ENCODE measurements at regions not wholly inside any gene's neighbourhood (a gene's known extent, or its start where the extent isn't known, plus 50 kb on each side); places are given as distances from the start of the nearest gene placed in this dataset.

DNA sequence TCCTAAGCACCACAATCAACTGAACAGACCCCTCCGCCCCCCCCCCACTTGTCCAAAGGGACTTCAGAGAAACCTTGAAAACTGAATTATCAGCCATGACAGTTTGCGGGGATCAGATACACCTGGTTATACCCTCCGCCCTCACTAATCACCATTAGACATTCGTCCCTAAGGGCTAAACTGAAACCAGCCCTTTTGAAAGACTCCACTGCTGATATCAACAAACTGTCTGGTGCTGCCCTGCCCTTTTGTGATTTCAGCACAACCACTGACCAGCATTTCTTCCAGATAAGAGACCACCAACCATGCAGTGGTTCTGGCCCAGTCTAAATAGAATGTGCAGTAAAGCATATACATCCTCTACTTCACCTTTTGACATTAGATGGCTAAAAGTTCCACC, 1422.9 kb downstream of the EFNB2 start:
- intact Hi-C loops (cut with micrococcal nuclease): no loop called here

DNA sequence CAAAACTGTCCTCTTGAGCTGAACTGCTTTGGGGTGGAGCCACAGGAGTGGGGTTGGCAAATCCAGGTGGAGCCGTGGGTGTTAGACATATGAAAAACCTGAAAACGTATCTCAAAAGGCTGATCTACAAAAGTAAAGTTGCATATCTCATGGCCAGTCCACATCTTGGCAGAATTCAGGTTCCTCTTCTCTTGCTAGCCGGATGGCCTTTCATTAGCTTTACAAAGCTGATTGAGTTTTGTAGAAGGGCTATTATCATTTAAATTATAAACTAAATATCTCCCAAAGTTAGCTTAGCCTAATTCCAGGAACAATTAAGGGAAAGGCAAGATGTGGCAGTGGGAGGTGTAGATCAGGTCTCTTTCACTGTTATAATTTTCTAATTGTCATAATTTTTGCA, 1427.7 kb downstream of the EFNB2 start:
- intact Hi-C loops (cut with micrococcal nuclease): no loop called here

DNA sequence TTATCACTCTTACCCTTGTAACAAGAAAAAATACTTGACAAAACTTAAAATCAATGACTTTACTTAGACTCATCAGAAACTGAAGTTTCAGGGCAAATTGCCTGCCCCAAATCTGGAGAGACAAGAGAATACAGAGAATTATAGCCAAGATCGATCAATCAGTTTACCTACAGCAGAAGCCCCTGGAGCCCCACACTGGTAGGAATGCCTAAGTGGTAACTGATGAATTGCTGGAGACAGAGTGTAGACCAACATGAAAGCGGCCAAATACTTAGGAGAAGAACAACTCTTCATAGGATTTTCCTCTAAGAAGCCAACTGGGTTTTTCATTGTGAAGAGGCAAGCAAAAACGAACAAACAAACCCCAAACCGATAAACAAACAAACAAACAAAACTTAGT, 1430.0 kb downstream of the EFNB2 start:
- intact Hi-C loops (cut with micrococcal nuclease): no loop called here

DNA sequence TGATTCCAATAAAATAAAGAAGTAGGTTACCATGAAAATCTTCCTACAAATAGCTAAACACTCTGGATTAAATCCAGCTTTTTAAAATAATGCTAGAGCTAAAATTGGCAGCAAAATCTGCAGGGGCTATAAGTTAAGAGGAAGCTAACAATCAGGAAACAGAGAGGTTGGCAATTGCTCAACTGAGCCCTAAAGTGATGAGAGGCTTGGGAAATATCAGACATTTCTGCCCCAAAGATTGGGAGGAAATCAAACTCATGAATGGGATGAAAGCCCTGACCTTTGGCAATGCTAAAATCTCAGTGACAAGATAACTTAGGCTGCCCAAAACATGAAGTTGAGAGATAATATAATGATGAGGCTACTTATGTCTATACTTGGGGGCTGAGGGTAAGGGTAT, 1437.9 kb downstream of the EFNB2 start:
- intact Hi-C loops (cut with micrococcal nuclease): no loop called here

DNA sequence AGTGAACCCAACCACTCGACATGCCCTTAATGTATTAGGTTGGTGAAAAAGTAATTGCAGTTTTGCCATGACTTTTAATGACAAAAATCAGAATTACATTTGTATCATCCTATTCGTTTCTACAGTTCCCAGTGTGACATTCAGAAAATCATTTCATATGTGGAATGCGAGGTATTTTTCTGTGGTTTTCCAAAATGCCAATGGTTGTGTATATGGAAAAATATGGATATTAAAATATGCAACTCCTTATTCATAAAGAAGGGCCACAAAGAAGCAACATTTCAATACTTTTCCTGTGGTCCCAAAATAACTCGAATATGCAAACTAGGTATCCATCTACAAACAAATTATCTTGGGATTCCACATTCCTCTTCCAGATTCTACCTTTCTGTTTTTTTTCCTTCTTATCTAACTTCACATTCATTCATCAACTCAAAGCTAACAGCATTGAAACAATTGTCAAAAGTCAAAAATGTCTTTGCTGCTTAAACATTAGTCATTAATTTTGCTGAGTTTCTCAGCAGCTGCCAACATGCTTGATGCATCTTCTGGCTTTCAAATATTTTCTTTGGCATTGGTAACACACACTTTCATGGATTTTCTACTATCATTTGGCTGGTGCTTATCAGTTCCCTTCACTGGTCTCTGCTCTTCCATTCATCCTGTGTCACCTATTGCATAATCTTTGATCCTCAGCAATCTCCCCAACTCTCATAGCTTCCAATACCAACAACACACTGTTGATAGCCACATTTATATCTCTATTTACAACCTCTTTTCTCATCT, 1445.4 kb downstream of the EFNB2 start:
- intact Hi-C loops (cut with micrococcal nuclease): no loop called here

DNA sequence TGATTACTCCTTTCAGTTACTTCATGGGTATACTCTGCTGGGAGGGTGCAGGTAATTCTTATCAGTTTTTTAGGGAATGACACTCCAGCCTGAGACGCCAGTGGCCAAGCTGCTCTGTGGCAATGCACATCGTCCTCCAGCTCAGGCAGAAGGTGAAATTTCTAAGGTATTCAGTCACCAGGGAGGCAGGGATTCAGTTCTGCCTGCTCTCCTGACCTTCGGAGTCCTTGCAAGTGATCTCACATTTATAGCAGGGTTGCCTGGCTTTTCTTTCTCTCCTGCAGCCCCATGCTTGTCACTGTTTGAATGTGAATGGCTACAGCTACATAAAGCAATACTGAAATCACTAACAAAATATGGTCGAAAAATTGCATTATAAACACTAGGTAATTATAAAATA, 1447.5 kb downstream of the EFNB2 start:
- intact Hi-C loops (cut with micrococcal nuclease): no loop called here

DNA sequence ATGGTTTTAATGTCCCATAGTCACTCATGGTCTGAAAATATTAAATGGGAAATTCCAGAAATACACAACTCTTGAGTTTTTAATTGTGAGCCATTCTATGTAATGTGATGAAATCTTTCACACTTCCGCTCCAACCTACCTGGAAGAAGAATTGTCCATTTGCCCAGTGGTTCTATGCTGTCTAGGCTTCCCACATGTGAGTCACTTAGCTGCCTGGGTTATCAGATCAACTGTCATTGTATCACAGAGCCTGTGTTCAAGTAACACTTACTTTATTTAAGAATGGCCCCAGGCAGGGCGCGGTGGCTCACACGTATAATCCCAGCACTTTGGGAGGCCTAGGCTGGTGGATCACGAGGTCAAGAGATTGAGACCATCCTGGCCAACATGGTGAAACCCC, 1450.5 kb downstream of the EFNB2 start:
- intact Hi-C loops (cut with micrococcal nuclease): no loop called here

DNA sequence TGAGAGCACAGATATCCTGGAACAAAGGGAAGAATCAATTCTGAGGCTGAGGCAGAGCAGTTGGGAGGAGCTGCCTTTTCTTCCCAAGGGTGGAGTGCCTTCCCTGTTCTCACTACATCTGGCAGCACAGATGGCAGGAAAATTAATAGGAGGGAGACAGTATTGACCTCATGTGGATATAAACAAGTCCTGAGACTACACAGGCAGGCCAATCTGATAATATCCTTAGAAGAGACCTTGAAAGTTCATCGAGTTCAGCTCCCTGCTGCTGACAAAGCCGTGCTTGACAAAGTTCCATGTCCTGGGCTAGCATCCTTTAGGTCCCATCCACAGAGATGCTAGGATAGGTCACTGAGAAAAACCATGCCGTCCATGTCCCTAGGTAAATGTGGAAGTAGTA, 1451.5 kb downstream of the EFNB2 start:
- intact Hi-C loops (cut with micrococcal nuclease): no loop called here

DNA sequence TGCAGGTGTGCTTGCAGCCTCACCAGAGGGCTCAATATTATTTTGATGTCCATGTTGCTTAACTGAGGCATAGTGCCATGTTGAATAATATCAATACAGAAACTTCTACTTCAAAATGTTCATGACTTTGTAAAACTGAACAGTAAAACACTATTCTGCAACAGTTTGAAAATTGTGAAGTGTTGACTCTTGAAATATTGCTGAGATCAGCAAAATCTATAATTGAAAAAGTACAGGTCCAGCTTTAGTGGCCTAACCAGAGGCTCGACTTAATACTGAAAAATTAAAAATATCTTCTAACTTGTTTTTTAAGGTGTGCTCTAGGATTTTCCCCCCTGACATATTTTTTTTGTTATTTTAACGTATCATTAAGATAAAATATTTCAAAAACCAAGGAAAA, 1460.7 kb downstream of the EFNB2 start:
- intact Hi-C loops (cut with micrococcal nuclease): no loop called here

DNA sequence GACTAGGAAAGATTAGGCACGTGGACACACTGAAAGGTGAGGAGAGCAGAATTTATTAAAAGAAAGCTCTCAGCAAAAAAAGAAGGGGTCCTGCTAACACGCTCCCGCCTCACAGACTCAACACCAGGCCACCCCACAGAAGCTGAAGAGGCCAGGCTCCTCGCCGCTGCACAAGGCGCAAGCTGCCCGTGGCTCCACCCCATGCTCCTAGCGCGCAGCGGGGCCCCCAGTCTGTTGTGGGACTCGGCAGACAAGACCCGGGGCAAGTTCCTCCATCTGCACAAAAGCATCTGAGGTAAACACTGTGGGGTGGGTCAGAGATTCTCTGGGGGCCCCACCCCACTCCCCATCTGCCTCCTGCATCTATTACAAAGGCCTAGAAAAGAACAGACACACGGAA, 1462.4 kb downstream of the EFNB2 start:
- intact Hi-C loops (cut with micrococcal nuclease): no loop called here

DNA sequence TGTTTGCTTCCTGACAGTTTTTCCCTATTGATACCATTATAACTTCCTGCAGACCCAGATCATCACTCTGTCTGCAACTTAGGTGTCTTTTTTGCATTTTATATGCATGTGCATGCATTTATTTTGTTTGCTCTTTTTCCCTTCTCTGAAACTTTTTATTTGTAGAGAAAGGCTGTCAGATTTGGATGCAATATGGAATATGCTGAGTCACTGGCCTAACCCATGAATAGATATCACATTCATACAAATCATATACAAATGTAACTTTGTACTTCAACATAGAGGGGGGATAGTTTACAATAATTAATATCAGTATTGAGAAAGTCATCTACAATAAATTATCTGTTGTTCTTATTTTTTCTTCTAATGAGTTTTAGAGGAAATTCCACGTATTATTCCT, 1465.0 kb downstream of the EFNB2 start:
- intact Hi-C loops (cut with micrococcal nuclease): no loop called here

DNA sequence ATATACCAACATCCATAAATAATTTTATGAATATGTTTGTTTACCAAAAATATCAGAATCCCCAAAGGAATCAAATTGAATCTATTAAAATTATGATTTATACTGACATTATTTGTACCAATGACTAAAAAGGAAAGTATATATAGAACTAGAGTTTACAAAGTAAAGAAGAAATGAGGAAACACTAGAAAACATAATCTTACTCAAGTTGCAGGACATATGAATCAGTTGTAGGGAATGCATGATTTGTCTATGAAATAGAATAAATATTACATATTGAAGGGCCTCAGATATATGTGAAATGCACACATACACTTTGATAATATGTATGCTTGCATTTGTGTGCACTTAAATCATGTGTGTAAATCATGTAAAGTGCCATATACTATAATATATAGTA, 1466.4 kb downstream of the EFNB2 start:
- intact Hi-C loops (cut with micrococcal nuclease): no loop called here

DNA sequence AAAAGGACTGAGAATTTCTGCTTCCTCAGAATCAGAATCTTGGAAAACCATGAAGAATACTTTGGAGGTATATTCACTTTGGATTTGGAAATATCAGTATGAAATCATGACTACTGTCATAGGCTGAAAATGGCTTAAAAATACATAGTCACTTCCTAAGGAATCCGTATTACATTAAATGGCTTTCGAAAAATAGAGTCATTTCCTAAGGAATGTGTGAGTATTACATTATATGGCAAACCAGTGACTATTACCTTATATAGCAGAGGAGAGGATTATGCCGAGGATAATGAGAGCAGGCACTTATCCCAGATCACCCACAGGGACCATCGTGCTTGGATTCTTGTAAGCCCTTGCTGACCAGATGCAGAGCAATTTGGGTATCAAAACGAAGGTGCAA, 1471.8 kb downstream of the EFNB2 start:
- intact Hi-C loops (cut with micrococcal nuclease): no loop called here

DNA sequence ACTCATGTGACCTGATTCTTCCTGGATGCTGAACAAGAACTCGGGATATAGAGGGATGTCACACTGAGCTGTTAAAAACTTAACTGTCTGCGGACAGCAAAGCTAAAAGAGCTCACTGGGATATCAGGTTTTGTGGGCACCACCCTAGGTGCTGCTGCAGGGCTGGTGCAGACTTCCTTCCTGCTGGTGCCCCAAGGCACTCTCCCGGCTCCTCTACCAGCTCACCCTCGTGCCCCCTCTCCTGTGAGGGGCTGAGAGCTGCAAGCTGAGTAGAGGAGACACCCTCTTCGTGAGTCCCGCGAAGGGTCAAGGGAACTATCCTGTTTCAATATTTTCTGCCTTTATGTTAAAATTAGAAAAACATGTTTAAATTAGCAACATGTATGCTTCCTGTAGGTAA, 1475.7 kb downstream of the EFNB2 start:
- intact Hi-C loops (cut with micrococcal nuclease): no loop called here

DNA sequence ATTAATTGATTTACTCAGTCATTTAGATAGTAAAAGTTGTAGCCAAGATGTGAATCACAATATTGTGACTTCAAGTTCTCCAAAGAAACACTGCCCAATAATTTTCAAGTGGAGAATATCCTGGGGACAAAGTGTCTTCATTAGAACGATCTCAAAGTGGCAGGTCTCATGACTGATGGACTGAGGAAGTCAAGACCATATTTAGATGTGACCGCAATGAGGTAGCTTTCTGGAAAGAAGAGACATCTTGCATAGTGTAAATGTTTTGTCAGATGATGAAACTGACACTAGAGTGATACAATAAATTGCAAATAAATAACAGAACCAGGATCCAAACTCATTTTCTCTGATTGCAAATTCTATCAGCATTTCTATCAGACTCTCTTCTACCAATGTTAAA, 1476.9 kb downstream of the EFNB2 start:
- intact Hi-C loops (cut with micrococcal nuclease): no loop called here

DNA sequence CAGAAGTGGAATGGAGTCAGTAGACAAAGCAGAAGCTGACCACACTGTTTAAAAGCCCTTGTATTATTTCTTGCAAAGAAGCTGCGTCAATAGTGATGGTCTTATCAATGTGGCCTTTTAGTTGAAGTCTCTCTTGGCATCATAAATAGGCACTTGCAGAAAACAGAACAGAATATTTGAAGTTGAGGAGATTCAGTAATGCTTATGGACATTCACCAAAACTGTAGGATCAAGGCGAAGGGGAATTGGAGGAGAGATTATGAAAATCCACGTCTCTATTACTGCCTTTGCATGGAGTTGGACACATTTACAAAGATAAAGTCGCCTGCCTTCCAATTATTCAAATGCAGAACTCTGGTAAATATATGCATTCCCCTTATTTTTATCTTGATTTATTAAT, 1482.8 kb downstream of the EFNB2 start:
- intact Hi-C loops (cut with micrococcal nuclease): no loop called here

DNA sequence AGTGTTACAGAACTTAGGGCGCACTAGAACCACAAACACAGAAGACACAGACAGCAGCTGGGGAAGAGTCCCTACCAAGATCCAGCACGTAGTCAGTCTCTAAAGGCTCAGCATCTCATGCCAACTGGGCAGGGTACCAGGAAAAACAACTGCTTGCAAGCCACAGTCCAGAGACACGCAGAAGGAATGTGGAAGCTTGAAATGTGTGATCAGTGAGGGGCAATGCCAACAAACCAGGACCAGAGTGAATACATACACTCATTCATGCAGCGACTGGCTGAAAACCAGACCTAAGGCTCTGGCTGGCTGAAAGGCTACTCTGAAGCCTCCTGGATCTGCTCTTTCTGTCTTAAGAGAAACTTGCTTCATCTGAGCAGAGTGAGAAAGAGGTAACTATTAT, 1484.8 kb downstream of the EFNB2 start:
- intact Hi-C loops (cut with micrococcal nuclease): no loop called here

DNA sequence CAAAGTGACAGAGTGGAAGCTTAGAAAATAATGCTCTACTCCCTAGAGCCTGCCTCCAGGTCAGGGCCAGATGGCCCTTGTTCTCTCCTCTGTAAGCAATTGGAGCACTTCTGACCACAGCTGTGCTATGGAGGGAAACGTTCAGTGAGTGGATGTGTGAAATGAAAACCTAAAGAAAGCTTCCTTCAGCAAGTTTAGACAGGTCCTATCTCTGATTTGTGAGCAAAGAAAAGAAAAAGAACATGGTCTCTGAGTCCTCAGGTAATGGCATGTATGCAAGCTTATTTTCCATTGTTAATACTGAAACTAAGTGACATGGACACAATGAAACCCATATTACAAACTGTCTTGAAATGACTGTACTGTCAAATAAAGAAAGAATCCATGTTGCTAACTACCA, 1486.8 kb downstream of the EFNB2 start:
- intact Hi-C loops (cut with micrococcal nuclease): no loop called here

DNA sequence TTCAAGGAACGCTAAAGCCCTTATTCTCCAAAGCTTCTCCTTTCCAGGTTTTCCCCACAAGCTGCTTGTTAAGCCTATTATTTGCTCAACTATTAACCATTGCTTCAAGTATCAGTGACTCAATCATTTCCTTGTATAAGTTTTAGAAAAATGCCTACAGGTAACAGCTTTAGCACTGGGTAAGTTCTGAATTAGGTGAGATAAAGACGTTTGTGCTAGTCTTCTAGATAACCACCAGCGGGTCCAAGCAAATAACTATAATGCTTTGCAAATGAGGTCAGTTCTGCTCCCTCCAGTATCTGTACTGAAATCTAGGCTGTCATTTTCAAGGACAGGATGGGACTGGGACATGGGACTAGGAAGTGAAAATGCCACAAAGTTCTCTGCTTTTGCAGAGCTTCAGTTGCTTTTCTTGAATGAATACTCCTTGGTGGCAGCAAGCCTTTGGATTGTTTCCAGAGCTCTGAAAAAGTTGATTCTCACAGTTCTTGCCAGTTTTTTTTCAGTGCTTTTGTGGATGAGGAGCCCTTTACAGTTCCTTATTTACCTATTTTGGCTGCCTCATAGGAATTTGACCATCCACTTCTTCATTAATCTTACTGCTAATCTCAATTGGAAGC, 1487.7 kb downstream of the EFNB2 start:
- intact Hi-C loops (cut with micrococcal nuclease): no loop called here

DNA sequence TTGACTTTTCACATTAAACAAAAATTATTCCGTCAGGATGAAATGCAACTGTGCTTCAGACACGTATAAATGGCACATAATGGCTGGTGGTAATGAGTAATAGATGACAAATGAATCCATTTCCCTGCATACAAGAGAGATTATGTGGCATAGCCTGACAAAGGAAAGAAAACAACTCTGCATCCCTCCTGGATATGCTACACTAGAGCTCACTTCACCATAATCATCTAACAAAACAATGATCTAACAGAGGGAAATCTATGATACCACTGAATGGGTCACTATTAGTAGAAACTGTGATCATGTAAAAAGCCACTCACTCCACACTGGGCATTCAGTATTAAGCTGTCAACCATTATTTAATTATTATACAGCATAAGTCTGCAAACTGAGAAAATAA, 1498.4 kb downstream of the EFNB2 start:
- intact Hi-C loops (cut with micrococcal nuclease): no loop called here

DNA sequence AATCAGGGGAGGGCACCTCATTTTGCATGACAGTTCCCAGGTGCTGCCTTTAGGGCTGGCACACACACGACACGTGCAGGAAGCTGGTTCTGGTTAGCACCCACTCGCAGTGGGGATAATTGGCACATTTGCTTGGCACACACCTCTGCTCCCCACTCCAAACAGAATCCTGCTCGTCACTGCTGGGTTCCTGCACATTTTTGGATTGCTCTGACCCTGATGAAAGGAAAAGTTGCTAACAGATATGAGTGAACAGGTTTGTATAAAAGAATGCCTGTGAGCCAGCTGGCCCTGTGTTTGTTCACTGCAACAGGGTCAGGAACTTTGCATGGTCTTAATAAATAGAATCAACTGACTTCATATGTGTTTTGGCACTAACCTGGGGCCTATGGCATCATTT, 1500.4 kb downstream of the EFNB2 start:
- intact Hi-C loops (cut with micrococcal nuclease): no loop called here

DNA sequence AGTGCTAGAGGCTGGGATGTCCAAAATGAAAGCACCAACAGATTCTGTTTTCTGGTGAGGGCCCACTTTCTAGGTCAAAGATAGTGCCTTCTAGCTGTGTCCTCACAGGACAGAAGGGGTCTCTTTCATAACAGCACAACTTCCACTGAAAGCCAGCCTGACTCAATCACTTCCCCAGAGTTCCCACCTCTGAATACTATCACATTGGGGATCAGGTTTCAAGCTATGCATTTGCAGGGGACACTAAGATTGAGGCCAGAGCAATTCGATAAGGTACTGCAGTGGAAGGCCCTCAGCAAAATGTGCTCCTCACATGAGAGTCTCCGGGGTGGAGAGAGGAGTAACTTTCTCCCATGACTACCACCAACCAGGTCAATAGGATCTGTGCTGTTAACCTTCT, 1501.5 kb downstream of the EFNB2 start:
- intact Hi-C loops (cut with micrococcal nuclease): no loop called here

DNA sequence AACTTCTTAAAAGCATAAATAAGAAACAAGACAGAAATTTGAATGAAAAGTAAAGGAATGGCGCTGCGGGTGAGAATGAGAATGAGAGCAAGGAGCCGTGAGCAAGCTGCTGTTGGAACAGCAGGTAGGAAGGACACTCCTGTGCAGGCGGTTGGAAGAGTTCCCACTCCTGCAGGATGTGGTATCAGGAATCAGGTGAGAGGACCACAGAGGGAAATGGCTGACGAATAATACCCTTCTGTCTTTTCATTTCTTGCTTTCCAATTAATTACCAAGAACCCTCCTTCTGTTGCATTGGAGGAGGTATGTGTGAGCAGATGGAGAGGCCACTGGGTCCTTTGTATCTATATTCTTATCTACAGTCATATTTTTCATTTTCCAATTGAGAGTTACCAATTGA, 1504.2 kb downstream of the EFNB2 start:
- intact Hi-C loops (cut with micrococcal nuclease): no loop called here

All from T-helper 1 cell treated with Interleukin-12 subunit alpha and Interleukin-12 subunit beta and Interleukin-4 antibody, amounts not matched to agents 30 ng/mL and 1 ng/mL, for 36 hours (primary cell).